ENCODE measurements at regions not wholly inside any gene's neighbourhood (a gene's known extent, or its start where the extent isn't known, plus 50 kb on each side); places are given as distances from the start of the nearest gene placed in this dataset.

GRCh38 chr2:8547284-8548064, 134.4 kb upstream of the ID2 start:
- TF ChIP-seq TAF1 (IDR thresholded peaks at IDR 0.05; ENCODE audit: borderline replicate concordance, insufficient read depth, low read length) (no peak), REST (IDR thresholded peaks at IDR 0.05; ENCODE audit: insufficient read depth in 1 of 2, low read depth in 2 of 2, low read length in 2 of 2) (no peak), SIN3A (IDR thresholded peaks at IDR 0.05; ENCODE audit: borderline replicate concordance, insufficient read depth, low read length) (no peak)
